Midbrain (tissue), 1 donor: ENCODE measurements at regions not wholly inside any gene's neighbourhood (a gene's known extent, or its start where the extent isn't known, plus 50 kb on each side); places are given as distances from the start of the nearest gene placed in this dataset.
"Not testable (repeated sequence)": the region's sequence is repeated elsewhere in the genome, so short reads cannot be mapped to it uniquely, and the experiment has no call there.

Source experiments
- DNase-seq: peaks from one replicate; lab custom pipeline; 2025; lab: John Stamatoyannopoulos, UW

GRCh38 chr2:228417526-228417925 is 236.0 kb upstream of the SPHKAP start:
- no peak for DNase-seq

GRCh38 chr2:228410061-228410460 is 228.6 kb upstream of the SPHKAP start:
- no peak for DNase-seq

GRCh38 chr2:228409493-228409892 is 228.0 kb upstream of the SPHKAP start:
- no peak for DNase-seq

DNA sequence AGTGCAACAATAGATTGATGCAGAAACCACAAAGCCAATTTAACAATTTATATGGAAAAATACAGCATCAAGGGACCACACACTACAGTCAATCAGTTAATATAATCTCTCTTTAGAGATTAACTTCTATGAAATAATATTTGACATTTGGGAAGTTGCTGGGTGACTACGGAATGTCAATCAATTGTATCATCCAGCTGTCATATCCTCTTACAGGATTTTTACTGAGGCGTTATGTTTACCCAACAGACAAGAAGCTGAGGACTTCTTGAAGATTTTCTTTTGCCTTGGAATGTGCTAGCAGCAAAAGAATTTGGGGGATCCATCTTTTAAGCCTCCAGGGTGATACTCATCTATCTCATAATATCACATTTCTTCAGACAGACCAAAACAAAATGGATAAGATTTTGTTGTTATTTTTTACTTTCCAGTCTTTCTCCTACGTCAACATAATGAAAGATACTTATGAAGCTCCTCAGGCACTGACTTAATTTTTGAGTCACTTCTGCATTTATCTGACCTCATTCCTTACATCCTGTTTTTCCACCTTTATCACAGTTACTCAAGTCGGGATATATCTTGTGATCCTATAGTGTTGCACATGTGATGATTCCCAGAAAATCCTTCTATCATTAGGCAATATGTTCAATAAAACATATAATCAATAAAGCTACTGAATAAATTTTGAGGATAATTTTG is 227.2 kb upstream of the SPHKAP start:
- no peak for DNase-seq

- DNase-seq: no peak
Measured at GRCh38 chr2:228407821-228408220, 226.3 kb upstream of the SPHKAP start.

GRCh38 chr2:228401065-228401912 is 219.8 kb upstream of the SPHKAP start:
- DNase-seq: no peak

- DNase-seq: no peak
Measured at GRCh38 chr2:228387776-228388175, 206.3 kb upstream of the SPHKAP start.

DNA sequence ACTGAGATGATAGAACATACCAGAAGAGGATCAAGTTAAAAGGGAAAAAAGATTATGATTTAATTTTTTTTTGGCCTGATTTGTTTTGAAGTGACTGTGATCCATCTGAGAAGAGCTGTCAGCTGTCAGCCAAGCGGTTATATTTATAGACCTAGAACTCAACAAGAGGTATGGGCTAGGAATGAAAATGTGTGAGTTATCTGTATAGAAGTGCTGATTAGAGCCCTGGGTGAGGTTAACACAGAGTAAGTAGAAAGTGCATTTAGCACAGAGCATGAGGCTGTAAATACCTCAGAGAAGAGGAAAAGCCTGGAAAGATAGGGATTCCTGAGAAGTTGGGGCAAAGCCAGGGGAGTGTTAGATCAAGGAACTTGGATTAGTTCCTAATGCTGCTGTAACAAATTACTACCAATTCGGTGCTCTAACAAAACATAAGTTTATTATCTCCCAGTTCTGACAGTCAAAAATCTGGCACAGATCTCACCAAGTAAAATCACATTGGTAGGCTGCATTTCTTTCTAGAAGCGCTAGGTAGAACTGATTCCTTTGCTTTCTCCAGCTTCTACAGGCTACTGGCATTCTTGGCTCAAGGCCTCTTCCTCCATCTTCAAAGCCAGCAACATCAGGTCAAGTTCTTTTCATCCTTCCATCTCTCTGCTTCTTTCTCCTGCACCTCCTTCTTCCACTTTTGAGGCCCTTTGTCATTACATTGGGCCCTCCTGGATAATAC is 197.4 kb upstream of the SPHKAP start:
- no peak for DNase-seq

GRCh38 chr2:228378233-228378632 is 196.7 kb upstream of the SPHKAP start:
- DNase-seq: no peak

DNA sequence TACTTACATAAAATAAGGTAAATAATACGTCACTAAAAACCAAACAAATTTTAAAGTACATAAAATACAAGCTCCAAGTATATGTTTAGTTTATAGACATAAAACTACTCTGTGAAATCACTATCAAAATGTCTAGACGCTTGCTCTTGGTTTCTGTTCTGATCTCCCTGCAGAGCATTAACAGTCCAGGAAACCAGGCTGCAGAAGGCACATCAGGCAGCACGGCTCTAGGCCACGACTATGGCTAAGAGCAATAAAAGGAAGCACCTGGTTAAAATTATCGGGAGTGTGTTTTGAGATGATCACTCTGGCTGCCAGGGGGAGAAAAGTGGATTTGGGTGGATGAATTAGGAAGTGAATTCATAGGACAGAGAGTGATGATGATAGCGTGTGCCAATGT is 196.0 kb upstream of the SPHKAP start:
- DNase-seq: no peak

DNA sequence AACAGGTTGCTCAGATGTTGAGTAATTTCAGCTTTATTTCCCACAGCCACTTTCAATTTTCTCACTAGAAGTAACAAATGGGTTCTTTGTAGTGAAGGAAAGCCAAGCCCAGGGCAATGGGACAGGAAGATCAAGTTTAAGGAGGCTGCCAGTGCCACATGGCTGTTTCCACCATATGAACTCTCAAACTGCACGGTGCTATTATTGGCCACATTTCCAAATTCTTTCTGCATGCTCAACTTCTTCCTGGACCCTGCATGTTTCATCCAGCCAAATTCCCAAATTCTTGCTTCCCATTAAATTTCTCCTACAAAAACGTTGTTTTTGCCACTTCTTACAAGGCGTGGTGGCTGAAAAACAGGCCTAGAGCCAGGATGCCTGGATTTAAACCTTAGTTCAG is 193.3 kb upstream of the SPHKAP start:
- no peak for DNase-seq

- no peak for DNase-seq
Measured at GRCh38 chr2:228373191-228373590, 191.7 kb upstream of the SPHKAP start.

GRCh38 chr2:228372212-228372611 is 190.7 kb upstream of the SPHKAP start:
- no peak for DNase-seq

DNA sequence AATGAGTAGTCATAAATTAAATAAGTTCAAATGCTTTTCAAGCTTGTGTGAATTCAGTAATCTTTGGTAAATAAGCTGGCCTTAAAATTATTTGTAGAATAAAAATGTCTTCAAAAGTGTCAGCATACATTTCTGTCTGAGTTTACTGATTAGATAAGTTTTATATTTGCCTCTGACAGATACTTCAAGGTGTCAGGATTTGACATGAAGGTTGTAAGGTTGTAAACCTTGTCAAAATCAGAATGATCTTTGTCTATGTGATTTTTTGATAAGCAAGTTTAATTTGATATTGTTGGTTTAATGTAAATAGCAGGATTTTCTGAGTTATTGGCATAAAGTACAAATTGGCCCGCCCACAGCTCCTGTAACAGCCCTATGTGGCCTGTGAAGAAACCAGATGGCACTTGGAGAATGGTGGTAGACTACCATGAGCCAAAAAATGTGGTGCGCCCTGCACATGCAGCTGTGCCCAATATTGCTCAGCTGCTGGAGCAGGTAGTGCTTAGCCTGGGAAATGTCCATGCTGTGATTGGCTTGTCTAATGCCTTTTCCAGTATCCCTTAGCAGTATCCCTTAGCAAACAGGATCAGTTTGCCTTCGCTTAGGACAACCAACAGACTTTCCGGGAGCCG is 188.0 kb upstream of the SPHKAP start:
- no peak for DNase-seq

DNA sequence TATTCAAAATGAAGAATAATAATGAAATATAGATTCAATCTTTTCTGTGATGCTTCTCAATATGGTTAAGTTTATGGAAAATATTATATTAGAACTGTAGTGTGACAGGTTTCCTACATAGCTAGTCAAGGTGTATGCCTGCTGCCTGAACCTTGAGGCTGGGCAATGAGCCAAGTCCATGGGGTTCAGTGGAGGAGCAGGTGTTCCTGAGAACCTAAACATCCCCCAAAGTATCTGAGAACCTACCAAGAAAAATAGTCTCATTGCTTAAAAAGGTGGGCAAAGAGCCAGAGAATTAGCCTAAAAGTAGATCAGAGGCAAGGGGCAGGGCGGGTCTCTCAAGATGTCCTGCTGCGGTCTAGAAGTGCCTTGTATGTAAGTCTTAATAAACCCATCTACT is 185.9 kb upstream of the SPHKAP start:
- DNase-seq: no peak

- DNase-seq: no peak
Measured at GRCh38 chr2:228359473-228359872, 178.0 kb upstream of the SPHKAP start.

DNA sequence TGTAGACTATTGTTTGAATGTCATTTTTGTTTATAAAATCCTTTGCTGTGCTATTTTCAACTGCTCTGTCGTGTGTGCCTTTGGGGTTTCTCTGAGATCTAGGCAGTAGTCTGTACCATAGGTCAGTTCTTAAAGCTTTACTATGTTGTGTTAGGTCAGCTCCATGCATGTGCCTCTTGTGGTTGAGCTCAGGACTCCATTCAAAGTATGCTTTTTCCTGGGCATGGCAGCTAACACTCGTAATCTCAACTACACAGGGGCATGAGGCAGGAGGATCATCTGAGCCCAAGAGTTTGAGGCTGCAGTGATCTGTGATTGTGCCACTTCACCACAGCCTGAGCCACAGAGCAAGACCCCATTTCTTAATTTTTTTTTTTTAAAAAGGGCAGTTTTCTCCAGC is 174.4 kb upstream of the SPHKAP start:
- no peak for DNase-seq

- not testable (repeated sequence) for DNase-seq
Measured at GRCh38 chr2:228352980-228353379, 171.5 kb upstream of the SPHKAP start.

GRCh38 chr2:228352048-228352447 is 170.6 kb upstream of the SPHKAP start:
- DNase-seq: no peak

GRCh38 chr2:228348516-228349064 is 167.1 kb upstream of the SPHKAP start:
- DNase-seq: no peak

DNA sequence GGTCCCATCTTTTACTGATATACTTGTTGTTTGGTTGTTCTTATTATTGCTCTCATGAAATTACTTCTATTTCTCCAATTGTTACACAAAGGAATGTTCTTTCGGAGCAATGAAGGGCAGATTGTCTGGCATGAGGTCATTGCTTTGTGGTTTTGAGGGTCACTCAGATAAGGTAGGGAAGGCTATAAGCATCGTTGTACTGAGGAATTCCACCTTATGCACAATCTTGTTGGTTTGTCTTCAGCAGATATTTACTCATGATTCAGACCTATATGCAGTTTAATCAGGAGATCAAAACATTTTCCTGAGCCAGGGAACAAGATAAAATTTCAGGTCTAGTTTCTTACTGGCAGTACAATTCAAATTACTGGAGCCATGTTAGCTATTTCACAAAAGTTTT is 163.0 kb upstream of the SPHKAP start:
- DNase-seq: no peak

GRCh38 chr2:228339525-228339924 is 158.0 kb upstream of the SPHKAP start:
- DNase-seq: no peak
